Tibial artery (tissue), 4 donors: ENCODE measurements at regions not wholly inside any gene's neighbourhood (a gene's known extent, or its start where the extent isn't known, plus 50 kb on each side); places are given as distances from the start of the nearest gene placed in this dataset.
A peak's percentile ranks its signal among the peaks of the same experiment; 100 is the strongest.

Source experiments
- DNase-seq, 2 donors: peaks; one replicate each; pipeline ENCODE4 v3.0.0-alpha.2; 2019
- H3K27ac ChIP-seq, 2 donors: fragments of 200-600 bp; sonication (generic) in 1 of 2; 1 replicate in 1 of 2; 2 replicates in 1 of 2; pipeline ENCODE4 v1.5.1; 2018 to 2019; ENCODE audit warnings: mild to moderate bottlenecking in 1 of 2
- H3K27me3 ChIP-seq, 2 donors: fragments of 200-600 bp; sonication (generic) in 1 of 2; one replicate each; pipeline versions ENCODE4 v1.5.1 to v1.6.0; 2016 to 2019
- H3K36me3 ChIP-seq, 3 donors: fragments of 200-600 bp; sonication (generic) in 2 of 3; one replicate each; pipeline ENCODE4 v1.5.1; 2016 to 2019; ENCODE audit warnings: mild to moderate bottlenecking in 2 of 3
- H3K4me1 ChIP-seq, 4 donors: fragments of 200-600 bp; sonication (generic) in 2 of 4; 1 replicate in 3 of 4; 2 replicates in 1 of 4; pipeline ENCODE4 v1.5.1; 2016 to 2019
- H3K4me3 ChIP-seq, 2 donors: fragments of 200-600 bp; sonication (generic) in 1 of 2; 1 replicate in 1 of 2; 2 replicates in 1 of 2; pipeline ENCODE4 v1.5.1; 2018 to 2019; ENCODE audit warnings: mild to moderate bottlenecking in 2 of 2
- H3K9me3 ChIP-seq, 3 donors: fragments of 200-600 bp; sonication (generic) in 1 of 3; one replicate each; pipeline ENCODE4 v1.5.1; 2016 to 2019
- CTCF ChIP-seq, 2 experiments: fragments of 200-600 bp in 1 of 2; fragments of 450-650 bp in 1 of 2; IDR thresholded peaks; one replicate each; pipeline ENCODE4 v1.5.1; 2017 to 2019; ENCODE audit warnings: antibody characterized with exemption in 2 of 2, mild to moderate bottlenecking in 1 of 2, moderate library complexity in 1 of 2
- intact Hi-C: fragments of 100-400 bp; cut with DNase I; formaldehyde crosslinking; loops from one replicate; pipeline ENCODE4 v1.15.0; 2023; ENCODE audit warnings: low total_unique reads

GRCh38 chr1:240687820-240688219 is 75.9 kb upstream of the GREM2 start:
- Histone ChIP-seq H3K27me3 (no peaks in the 10 kb centered on the region), H3K4me3 (no peak overlapping the region), H3K36me3 (no peaks in the 10 kb centered on the region), H3K9me3 (no peaks in the 10 kb centered on the region), H3K4me1 (no peaks in the 10 kb centered on the region), H3K27ac (no peak overlapping the region)
- DNase-seq = no peak
- no peak for TF ChIP-seq CTCF (IDR thresholded peaks at IDR 0.05)
- intact Hi-C loops = no loop called here

GRCh38 chr1:240683576-240683975 is 71.6 kb upstream of the GREM2 start:
- peaks cover 0 to 3% (median 0%) of the 10 kb centered on the region in 3 donors for H3K9me3 ChIP-seq
- intact Hi-C loops = no loop called here
- no peak for TF ChIP-seq CTCF (IDR thresholded peaks at IDR 0.05)
- no peaks in the 10 kb centered on the region for H3K36me3 ChIP-seq
- no peaks in the 10 kb centered on the region for H3K4me1 ChIP-seq
- DNase-seq = peak in 1 of 2 donors; percentile 47
- H3K27me3 ChIP-seq = no peaks in the 10 kb centered on the region
- no peak overlapping the region for H3K4me3 ChIP-seq
- H3K27ac ChIP-seq = no peak overlapping the region

- TF ChIP-seq CTCF (IDR thresholded peaks at IDR 0.05) = no peak
Observed at GRCh38 chr1:240682859-240683242, 70.9 kb upstream of the GREM2 start.

GRCh38 chr1:240682166-240682858 is 70.4 kb upstream of the GREM2 start:
- intact Hi-C loops = no loop called here

More at GRCh38 chr1:240682859-240683242, 70.9 kb upstream of the GREM2 start:
- no peak overlapping the region for H3K27ac ChIP-seq
- peaks cover 0 to 3% (median 0%) of the 10 kb centered on the region in 3 donors for H3K9me3 ChIP-seq
- H3K4me3 ChIP-seq = no peak overlapping the region
- no peaks in the 10 kb centered on the region for H3K27me3 ChIP-seq
- H3K36me3 ChIP-seq = no peaks in the 10 kb centered on the region
- no peaks in the 10 kb centered on the region for H3K4me1 ChIP-seq
- intact Hi-C loops = no loop called here
- no peak for DNase-seq

GRCh38 chr1:240672132-240672811 is 60.3 kb upstream of the GREM2 start:
- Histone ChIP-seq H3K9me3 (no peaks in the 10 kb centered on the region), H3K27me3 (no peaks in the 10 kb centered on the region), H3K36me3 (no peaks in the 10 kb centered on the region), H3K4me1 (no peaks in the 10 kb centered on the region), H3K4me3 (no peak overlapping the region), H3K27ac (no peak overlapping the region)
- no peak for DNase-seq
- intact Hi-C loops = no loop called here
- no peak for TF ChIP-seq CTCF (IDR thresholded peaks at IDR 0.05)

More at GRCh38 chr1:240682166-240682858, 70.4 kb upstream of the GREM2 start:
- Histone ChIP-seq H3K4me1 (no peaks in the 10 kb centered on the region), H3K9me3 (peaks cover 0 to 3% (median 0%) of the 10 kb centered on the region in 3 donors), H3K27ac (no peak overlapping the region), H3K4me3 (no peak overlapping the region), H3K27me3 (no peaks in the 10 kb centered on the region), H3K36me3 (no peaks in the 10 kb centered on the region)
- no peak for TF ChIP-seq CTCF (IDR thresholded peaks at IDR 0.05)
- no peak for DNase-seq
